SJSA1 (cell line): ENCODE measurements at regions not wholly inside any gene's neighbourhood (a gene's known extent, or its start where the extent isn't known, plus 50 kb on each side); places are given as distances from the start of the nearest gene placed in this dataset.
"Not testable (repeated sequence)": the region's sequence is repeated elsewhere in the genome, so short reads cannot be mapped to it uniquely, and the experiment has no call there.

Experiments
- DNase-seq, 2 experiments: peaks; one replicate each; pipeline ENCODE4 v3.0.0-alpha.2; 2015 to 2020; ENCODE audit warnings: low spot score in 2 of 2, low read depth in 1 of 2
- H3K27ac ChIP-seq: fragments of 250-450 bp; sonication (Bioruptor Pico); 2 replicates; pipeline ENCODE4 v1.5.1; 2020; ENCODE audit warnings: mild to moderate bottlenecking, moderate library complexity
- H3K27me3 ChIP-seq: fragments of 250-450 bp; sonication (Bioruptor Pico); replicated peaks from 2 replicates; pipeline ENCODE4 v1.5.1; 2020; ENCODE audit warnings: mild to moderate bottlenecking, moderate library complexity
- H3K36me3 ChIP-seq: fragments of 250-450 bp; sonication (Bioruptor Pico); 2 replicates; pipeline ENCODE4 v1.5.1; 2020; ENCODE audit warnings: mild to moderate bottlenecking
- H3K4me1 ChIP-seq: fragments of 250-450 bp; sonication (Bioruptor Pico); replicated peaks from 2 replicates; pipeline ENCODE4 v1.6.1; 2021; ENCODE audit warnings: mild to moderate bottlenecking
- H3K4me3 ChIP-seq: fragments of 250-450 bp; sonication (Bioruptor Pico); 2 replicates; pipeline ENCODE4 v1.5.1; 2020; ENCODE audit warnings: mild to moderate bottlenecking
- H3K9me3 ChIP-seq: fragments of 250-450 bp; sonication (Bioruptor Pico); replicated peaks from 2 replicates; pipeline ENCODE4 v1.5.1; 2020; ENCODE audit warnings: mild to moderate bottlenecking

DNA sequence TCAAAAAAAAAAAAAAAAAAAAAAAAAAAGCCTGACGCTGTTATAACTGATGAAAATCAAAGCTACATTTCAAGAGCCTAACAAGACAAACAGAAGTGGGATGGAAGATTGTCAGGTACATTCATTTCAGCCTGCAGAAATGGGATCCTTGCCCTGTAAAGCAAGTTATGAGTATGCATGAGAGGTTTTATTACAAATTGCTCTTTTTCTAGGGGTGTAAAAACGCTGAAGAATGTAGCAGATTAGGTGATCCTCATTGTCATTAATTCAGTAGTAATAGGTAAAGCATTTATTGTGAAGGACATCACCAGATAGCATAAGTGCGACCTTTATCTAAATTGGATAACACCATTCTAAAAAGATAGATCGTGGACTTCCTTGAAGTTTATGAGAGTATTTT lies 208.3 kb downstream of the KCNJ2 start:
- Histone ChIP-seq H3K9me3 (no peaks in the 10 kb centered on the region), H3K27me3 (no peaks in the 10 kb centered on the region), H3K4me1 (no peaks in the 10 kb centered on the region), H3K27ac (no peak overlapping the region), H3K4me3 (no peak overlapping the region), H3K36me3 (no peaks in the 10 kb centered on the region)
- no peak for DNase-seq

DNA sequence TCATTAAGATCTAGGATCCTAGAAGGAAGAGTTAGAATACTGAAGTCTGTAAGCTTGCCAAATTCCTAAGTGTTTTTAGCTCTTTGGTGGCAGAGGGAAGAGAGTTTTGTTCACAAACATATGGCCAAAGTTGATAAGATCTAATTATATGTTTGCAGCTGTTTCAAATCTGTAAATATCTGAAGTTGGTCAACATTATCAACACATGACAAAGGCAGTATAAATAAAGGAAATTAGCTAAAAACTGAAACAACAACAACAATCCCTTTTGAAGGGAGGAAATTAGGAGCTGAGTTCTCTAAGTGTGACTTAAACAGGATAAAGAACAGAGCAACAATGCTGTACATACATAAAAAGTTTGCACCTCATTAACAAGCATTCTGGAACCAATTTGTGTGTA lies 208.7 kb downstream of the KCNJ2 start:
- Histone ChIP-seq H3K4me1 (no peaks in the 10 kb centered on the region), H3K27me3 (no peaks in the 10 kb centered on the region), H3K4me3 (no peak overlapping the region), H3K27ac (no peak overlapping the region), H3K9me3 (no peaks in the 10 kb centered on the region), H3K36me3 (no peaks in the 10 kb centered on the region)
- no peak for DNase-seq

GRCh38 chr17:70379945-70380344 lies 210.6 kb downstream of the KCNJ2 start:
- Histone ChIP-seq H3K36me3 (no peaks in the 10 kb centered on the region), H3K4me3 (no peak overlapping the region), H3K4me1 (no peaks in the 10 kb centered on the region), H3K9me3 (no peaks in the 10 kb centered on the region), H3K27me3 (no peaks in the 10 kb centered on the region), H3K27ac (no peak overlapping the region)
- no peak for DNase-seq

DNA sequence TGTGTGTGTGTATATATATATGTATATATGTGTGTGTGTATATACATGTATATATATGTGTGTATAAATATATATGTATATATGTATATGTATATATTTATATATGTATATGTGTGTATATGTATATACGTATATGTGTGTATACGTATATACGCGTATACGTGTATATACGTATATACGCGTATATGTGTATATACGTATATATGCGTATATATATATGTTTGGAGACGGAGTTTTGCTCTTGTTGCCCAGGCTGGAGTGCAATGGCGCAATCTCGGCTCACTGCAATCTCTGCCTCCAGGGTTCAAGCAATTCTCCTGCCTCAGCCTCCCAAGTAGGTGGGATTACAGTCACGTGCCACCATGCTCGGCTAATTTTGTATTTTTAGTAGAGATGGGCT lies 212.6 kb downstream of the KCNJ2 start:
- H3K4me3 ChIP-seq, H3K9me3 ChIP-seq, H3K27ac ChIP-seq, H3K27me3 ChIP-seq, H3K36me3 ChIP-seq, DNase-seq, H3K4me1 ChIP-seq: not testable (repeated sequence)

DNA sequence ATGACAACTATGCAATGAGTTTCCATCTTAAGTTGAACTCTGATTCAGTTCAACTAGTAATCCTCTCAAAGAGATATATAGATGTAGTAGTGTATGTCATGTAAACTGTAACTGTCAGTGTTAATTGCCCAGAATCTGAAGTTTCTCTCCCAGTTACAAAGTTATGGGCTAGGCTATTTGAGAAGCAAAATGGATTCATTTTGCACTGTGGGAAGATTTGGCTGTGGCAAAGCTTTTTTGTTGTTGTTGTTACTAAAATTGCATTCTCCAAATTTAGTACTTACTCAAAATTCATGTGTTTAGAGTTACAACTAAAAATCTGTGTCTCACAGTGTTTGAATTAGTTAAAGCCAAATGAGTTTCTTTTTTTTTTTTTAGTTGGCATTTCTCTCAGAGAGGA lies 219.0 kb downstream of the KCNJ2 start:
- no peaks in the 10 kb centered on the region for H3K9me3 ChIP-seq
- no peak overlapping the region for H3K4me3 ChIP-seq
- H3K27me3 ChIP-seq: no peaks in the 10 kb centered on the region
- H3K36me3 ChIP-seq: no peaks in the 10 kb centered on the region
- no peak overlapping the region for H3K27ac ChIP-seq
- no peaks in the 10 kb centered on the region for H3K4me1 ChIP-seq
- no peak for DNase-seq

- H3K9me3 ChIP-seq, H3K27ac ChIP-seq: not testable (repeated sequence)
Observed at GRCh38 chr17:70389232-70389757, 220.0 kb downstream of the KCNJ2 start.

DNA sequence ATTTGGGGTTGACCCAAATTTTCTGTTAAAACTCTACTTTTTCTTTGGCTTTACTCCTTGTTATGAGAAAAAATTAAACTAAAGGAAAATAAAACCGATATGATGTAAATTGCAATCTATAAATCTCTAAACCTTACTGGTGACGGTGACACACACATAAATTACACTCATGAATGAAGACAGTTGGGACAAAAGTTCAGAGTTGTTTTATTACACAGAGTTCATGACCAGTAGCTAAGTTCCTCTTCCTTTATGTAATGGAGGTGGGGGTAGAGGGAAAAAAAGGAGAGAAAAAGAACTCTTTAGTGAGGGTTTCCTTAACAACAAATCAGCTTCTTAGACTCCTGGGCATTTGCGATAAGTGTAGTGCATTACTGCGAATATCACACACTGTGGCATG lies 220.7 kb downstream of the KCNJ2 start:
- no peaks in the 10 kb centered on the region for H3K9me3 ChIP-seq
- H3K27me3 ChIP-seq: no peaks in the 10 kb centered on the region
- DNase-seq: no peak
- no peaks in the 10 kb centered on the region for H3K36me3 ChIP-seq
- no peaks in the 10 kb centered on the region for H3K4me1 ChIP-seq
- H3K4me3 ChIP-seq: no peak overlapping the region
- no peak overlapping the region for H3K27ac ChIP-seq

More at GRCh38 chr17:70389232-70389757, 220.0 kb downstream of the KCNJ2 start:
- H3K4me3 ChIP-seq, DNase-seq, H3K4me1 ChIP-seq, H3K36me3 ChIP-seq, H3K27me3 ChIP-seq: not testable (repeated sequence)

GRCh38 chr17:70394473-70395232 lies 225.3 kb downstream of the KCNJ2 start:
- no peaks in the 10 kb centered on the region for H3K36me3 ChIP-seq
- H3K9me3 ChIP-seq: no peaks in the 10 kb centered on the region
- DNase-seq: no peak
- H3K27me3 ChIP-seq: no peaks in the 10 kb centered on the region
- H3K27ac ChIP-seq: no peak overlapping the region
- H3K4me1 ChIP-seq: no peaks in the 10 kb centered on the region
- H3K4me3 ChIP-seq: no peak overlapping the region

- peaks cover 4% of the 10 kb centered on the region for H3K4me1 ChIP-seq
- no peak overlapping the region for H3K27ac ChIP-seq
- no peaks in the 10 kb centered on the region for H3K27me3 ChIP-seq
- H3K9me3 ChIP-seq: no peaks in the 10 kb centered on the region
- H3K36me3 ChIP-seq: no peaks in the 10 kb centered on the region
- DNase-seq: peak; percentile 53 to 72
- H3K4me3 ChIP-seq: no peak overlapping the region
Observed at GRCh38 chr17:70405492-70406220, 236.3 kb downstream of the KCNJ2 start.

DNA sequence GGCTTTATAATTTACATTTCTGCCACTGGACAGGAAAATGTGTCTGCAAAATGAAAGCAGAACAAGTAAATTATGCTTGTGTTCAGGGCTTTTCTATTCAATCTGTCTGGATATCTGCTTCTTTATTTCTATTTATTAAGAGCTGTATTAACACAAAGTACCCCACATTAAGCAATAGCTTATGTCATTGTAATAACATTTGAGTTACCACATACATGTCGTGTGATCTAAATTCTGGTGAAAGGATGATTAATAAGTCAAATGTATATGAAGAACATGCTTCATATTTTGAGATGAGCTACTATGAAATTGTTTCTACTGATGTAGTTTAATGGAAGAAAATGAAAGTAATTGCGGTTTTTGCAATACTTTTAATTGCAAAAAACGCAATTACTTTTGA lies 238.2 kb downstream of the KCNJ2 start:
- H3K9me3 ChIP-seq: no peaks in the 10 kb centered on the region
- no peak overlapping the region for H3K4me3 ChIP-seq
- H3K27ac ChIP-seq: no peak overlapping the region
- H3K36me3 ChIP-seq: no peaks in the 10 kb centered on the region
- H3K4me1 ChIP-seq: peaks cover 4% of the 10 kb centered on the region
- no peak for DNase-seq
- no peaks in the 10 kb centered on the region for H3K27me3 ChIP-seq

- Histone ChIP-seq H3K4me3 (no peak overlapping the region), H3K9me3 (no peaks in the 10 kb centered on the region), H3K27ac (no peak overlapping the region), H3K36me3 (no peaks in the 10 kb centered on the region), H3K4me1 (peaks cover 4% of the 10 kb centered on the region), H3K27me3 (no peaks in the 10 kb centered on the region)
- DNase-seq: no peak
Observed at GRCh38 chr17:70408768-70409167, 239.4 kb downstream of the KCNJ2 start.

DNA sequence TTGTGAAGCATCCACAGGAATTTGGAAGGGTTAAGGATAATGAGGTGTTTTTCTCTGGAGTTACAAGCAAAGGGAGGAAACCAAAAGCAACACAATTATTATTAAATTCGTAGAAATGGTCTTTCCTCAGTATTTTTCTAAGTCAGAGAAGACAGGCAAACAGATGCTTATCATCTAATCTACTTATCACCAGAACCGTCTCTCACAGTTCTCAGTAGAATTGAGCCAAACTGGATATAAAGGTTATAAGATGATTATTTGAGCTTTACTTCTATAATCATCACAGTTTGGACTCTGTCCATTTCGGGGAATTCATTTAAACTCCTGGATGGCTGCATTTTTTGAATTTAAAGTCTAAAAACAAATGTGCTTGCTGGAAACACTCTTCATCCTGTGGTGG lies 245.0 kb downstream of the KCNJ2 start:
- Histone ChIP-seq H3K9me3 (no peaks in the 10 kb centered on the region), H3K4me1 (no peaks in the 10 kb centered on the region), H3K36me3 (no peaks in the 10 kb centered on the region), H3K27ac (no peak overlapping the region), H3K27me3 (no peaks in the 10 kb centered on the region), H3K4me3 (no peak overlapping the region)
- no peak for DNase-seq

- Histone ChIP-seq H3K4me1 (no peaks in the 10 kb centered on the region), H3K36me3 (no peaks in the 10 kb centered on the region), H3K27me3 (no peaks in the 10 kb centered on the region), H3K4me3 (no peak overlapping the region), H3K27ac (no peak overlapping the region), H3K9me3 (no peaks in the 10 kb centered on the region)
- DNase-seq: no peak
Observed at GRCh38 chr17:70420861-70421445, 251.6 kb downstream of the KCNJ2 start.

- Histone ChIP-seq H3K9me3 (no peaks in the 10 kb centered on the region), H3K36me3 (no peaks in the 10 kb centered on the region), H3K27ac (no peak overlapping the region), H3K27me3 (no peaks in the 10 kb centered on the region), H3K4me3 (no peak overlapping the region), H3K4me1 (no peaks in the 10 kb centered on the region)
- DNase-seq: no peak
Observed at GRCh38 chr17:70422862-70423261, 253.5 kb downstream of the KCNJ2 start.
